ENCODE measurements at regions not wholly inside any gene's neighbourhood (a gene's known extent, or its start where the extent isn't known, plus 50 kb on each side); places are given as distances from the start of the nearest gene placed in this dataset.

DNA sequence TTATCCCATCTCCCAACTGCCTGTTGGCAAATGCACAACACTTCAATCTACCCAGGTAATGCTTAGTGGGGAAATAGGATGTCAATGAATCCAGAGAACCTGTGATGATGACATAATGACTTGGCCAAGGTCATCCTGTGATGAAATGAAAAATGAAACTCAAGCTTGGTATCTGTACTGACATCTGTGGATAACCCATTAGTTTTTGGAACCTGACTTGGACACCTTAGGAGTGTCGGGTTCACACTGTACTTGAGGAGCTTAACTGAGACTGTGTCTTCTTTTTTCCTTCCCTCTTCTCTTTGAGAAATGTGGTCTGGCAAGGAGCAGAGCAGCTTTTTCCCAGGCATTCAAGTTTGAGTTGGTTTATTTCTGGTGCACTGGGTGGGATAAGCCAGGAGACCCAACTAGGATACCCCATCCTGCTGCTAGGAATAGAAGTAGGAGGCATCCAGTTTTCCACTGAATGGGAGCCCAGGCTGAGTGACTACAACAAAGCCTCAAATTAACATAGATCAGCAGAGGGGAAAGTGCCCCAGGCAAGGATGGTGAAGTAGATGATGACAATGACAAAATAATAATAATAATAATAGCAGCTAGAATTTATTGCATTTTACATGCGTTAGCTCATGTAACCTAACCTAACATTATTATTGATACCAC lies 72.1 kb downstream of the ADRB2 start:
- Histone ChIP-seq H3K36me3 (ENCODE audit: control insufficient read depth, insufficient read depth, low read length) (no peaks in the 10 kb centered on the region), H3K27ac (ENCODE audit: insufficient read depth, low read length, poor library complexity, severe bottlenecking) (no peak overlapping the region), H3K9me3 (ENCODE audit: control insufficient read depth in 2 of 2, low read length in 2 of 2) (no peaks in the 10 kb centered on the region), H3K4me1 (ENCODE audit: control insufficient read depth, insufficient read depth, low read length, poor library complexity, severe bottlenecking) (no peaks in the 10 kb centered on the region), H3K4me3 (ENCODE audit: low read depth, low read length) (no peak overlapping the region), H3K27me3 (ENCODE audit: control insufficient read depth, insufficient read depth, low read length) (peaks cover 2% of the 10 kb centered on the region)
- H3K9me3 Mint-ChIP-seq: peaks cover 0 to 2% (median 0%) of the 10 kb centered on the region in 7 donors
- ATAC-seq (ENCODE audit: low read depth in 2 of 2): no peak
- no peak overlapping the region for H3K4me3 Mint-ChIP-seq
- H3K36me3 Mint-ChIP-seq: no peaks in the 10 kb centered on the region
- H3K27me3 Mint-ChIP-seq: no peaks in the 10 kb centered on the region
- DNase-seq: no peak
- H3K27ac Mint-ChIP-seq: no peak overlapping the region
- no peaks in the 10 kb centered on the region for H3K4me1 Mint-ChIP-seq

DNA sequence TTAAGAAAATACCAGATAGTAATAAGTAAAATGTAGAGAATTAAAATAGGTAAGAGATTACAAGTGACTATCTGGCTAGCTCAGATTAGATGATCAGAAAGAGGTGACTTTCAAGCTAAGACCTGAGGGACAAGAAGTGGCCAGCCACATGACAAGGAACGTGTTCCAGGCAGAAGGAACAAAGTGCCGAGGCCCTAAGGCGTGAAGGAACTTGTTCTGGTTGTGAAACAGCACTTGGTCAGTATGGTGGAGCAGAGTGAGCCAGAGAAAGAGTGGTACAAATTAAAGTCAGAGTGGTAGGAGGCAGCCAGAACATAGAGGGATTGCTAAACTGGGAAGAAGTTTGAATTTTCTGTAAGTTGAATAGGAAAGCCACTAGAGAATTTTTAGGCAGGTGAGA lies 73.6 kb downstream of the ADRB2 start:
- ATAC-seq (ENCODE audit: low read depth in 2 of 2): no peak
- H3K9me3 Mint-ChIP-seq: no peaks in the 10 kb centered on the region

DNA sequence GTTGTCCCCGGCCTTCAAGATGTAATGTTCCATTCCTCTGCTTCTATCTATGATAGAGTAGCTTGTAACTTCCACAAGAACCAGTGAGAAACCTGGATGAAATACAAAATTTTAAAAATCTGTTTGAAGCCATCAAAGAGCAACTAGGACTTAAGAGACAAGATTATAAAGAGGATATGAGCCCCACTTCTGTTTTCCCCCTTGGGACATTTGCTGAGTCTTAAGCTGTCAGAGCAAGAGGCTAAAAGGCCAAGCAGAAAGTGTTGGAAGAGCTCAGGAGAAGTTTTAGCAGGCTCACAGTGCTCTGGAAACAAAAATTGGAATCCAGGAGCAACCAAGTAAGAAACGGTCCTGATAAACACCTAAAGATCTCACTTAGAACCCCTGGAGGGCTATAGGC lies 76.1 kb downstream of the ADRB2 start:
- H3K36me3 ChIP-seq (ENCODE audit: control insufficient read depth, insufficient read depth, low read length): no peaks in the 10 kb centered on the region
- Mint-ChIP-seq H3K9me3 (no peaks in the 10 kb centered on the region), H3K27me3 (peaks cover 4% of the 10 kb centered on the region), H3K4me1 (no peaks in the 10 kb centered on the region), H3K4me3 (no peak overlapping the region), H3K27ac (no peak overlapping the region), H3K36me3 (no peaks in the 10 kb centered on the region)
- H3K4me3 ChIP-seq (ENCODE audit: low read depth, low read length): no peak overlapping the region
- no peaks in the 10 kb centered on the region for H3K9me3 ChIP-seq (ENCODE audit: control insufficient read depth in 2 of 2, low read length in 2 of 2)
- H3K27me3 ChIP-seq (ENCODE audit: control insufficient read depth, insufficient read depth, low read length): peaks cover 5% of the 10 kb centered on the region
- H3K27ac ChIP-seq (ENCODE audit: insufficient read depth, low read length, poor library complexity, severe bottlenecking): no peak overlapping the region
- ATAC-seq (ENCODE audit: low read depth in 2 of 2) (no peak), DNase-seq (no peak)
- H3K4me1 ChIP-seq (ENCODE audit: control insufficient read depth, insufficient read depth, low read length, poor library complexity, severe bottlenecking): no peaks in the 10 kb centered on the region

More for the DNA sequence above, 73.6 kb downstream of the ADRB2 start:
- H3K27ac ChIP-seq (ENCODE audit: insufficient read depth, low read length, poor library complexity, severe bottlenecking): no peak overlapping the region
- H3K4me1 ChIP-seq (ENCODE audit: control insufficient read depth, insufficient read depth, low read length, poor library complexity, severe bottlenecking): no peaks in the 10 kb centered on the region
- no peak overlapping the region for H3K4me3 Mint-ChIP-seq
- no peak overlapping the region for H3K4me3 ChIP-seq (ENCODE audit: low read depth, low read length)
- H3K36me3 ChIP-seq (ENCODE audit: control insufficient read depth, insufficient read depth, low read length): no peaks in the 10 kb centered on the region
- no peak overlapping the region for H3K27ac Mint-ChIP-seq
- H3K36me3 Mint-ChIP-seq: no peaks in the 10 kb centered on the region
- DNase-seq: no peak
- H3K9me3 ChIP-seq (ENCODE audit: control insufficient read depth in 2 of 2, low read length in 2 of 2): no peaks in the 10 kb centered on the region
- H3K4me1 Mint-ChIP-seq: no peaks in the 10 kb centered on the region
- H3K27me3 Mint-ChIP-seq: no peaks in the 10 kb centered on the region
- H3K27me3 ChIP-seq (ENCODE audit: control insufficient read depth, insufficient read depth, low read length): peaks cover 2% of the 10 kb centered on the region

DNA sequence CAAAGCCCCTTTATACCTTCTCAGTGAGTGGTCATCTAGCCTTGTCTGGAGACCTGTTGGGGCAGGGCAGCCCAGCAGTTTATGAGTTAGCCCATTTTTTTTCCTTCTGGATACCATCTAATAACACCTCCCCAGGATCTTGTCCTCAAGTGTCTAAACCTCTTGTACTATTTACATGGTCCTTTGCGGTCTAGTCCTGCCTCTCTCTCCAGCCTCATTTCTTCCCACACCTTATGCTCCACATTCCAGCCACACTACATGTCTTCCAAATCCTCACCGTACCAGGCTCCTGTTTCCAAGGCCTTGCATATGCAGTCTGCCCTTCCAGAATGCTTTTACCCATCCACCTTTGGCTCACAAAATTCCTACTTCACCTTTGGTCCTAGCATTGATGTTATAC lies 77.2 kb downstream of the ADRB2 start:
- DNase-seq (no peak), ATAC-seq (ENCODE audit: low read depth in 2 of 2) (no peak)
- H3K36me3 Mint-ChIP-seq: no peaks in the 10 kb centered on the region
- no peaks in the 10 kb centered on the region for H3K4me1 Mint-ChIP-seq
- H3K4me3 Mint-ChIP-seq: no peak overlapping the region
- H3K9me3 Mint-ChIP-seq: no peaks in the 10 kb centered on the region
- H3K4me1 ChIP-seq (ENCODE audit: control insufficient read depth, insufficient read depth, low read length, poor library complexity, severe bottlenecking): no peaks in the 10 kb centered on the region
- H3K27me3 ChIP-seq (ENCODE audit: control insufficient read depth, insufficient read depth, low read length): peaks cover 5% of the 10 kb centered on the region
- no peaks in the 10 kb centered on the region for H3K36me3 ChIP-seq (ENCODE audit: control insufficient read depth, insufficient read depth, low read length)
- H3K27me3 Mint-ChIP-seq: peaks cover 5% of the 10 kb centered on the region
- no peak overlapping the region for H3K4me3 ChIP-seq (ENCODE audit: low read depth, low read length)
- no peak overlapping the region for H3K27ac ChIP-seq (ENCODE audit: insufficient read depth, low read length, poor library complexity, severe bottlenecking)
- no peaks in the 10 kb centered on the region for H3K9me3 ChIP-seq (ENCODE audit: control insufficient read depth in 2 of 2, low read length in 2 of 2)
- peak overlapping the region in 1 of 3 donors; percentile 0 for H3K27ac Mint-ChIP-seq

DNA sequence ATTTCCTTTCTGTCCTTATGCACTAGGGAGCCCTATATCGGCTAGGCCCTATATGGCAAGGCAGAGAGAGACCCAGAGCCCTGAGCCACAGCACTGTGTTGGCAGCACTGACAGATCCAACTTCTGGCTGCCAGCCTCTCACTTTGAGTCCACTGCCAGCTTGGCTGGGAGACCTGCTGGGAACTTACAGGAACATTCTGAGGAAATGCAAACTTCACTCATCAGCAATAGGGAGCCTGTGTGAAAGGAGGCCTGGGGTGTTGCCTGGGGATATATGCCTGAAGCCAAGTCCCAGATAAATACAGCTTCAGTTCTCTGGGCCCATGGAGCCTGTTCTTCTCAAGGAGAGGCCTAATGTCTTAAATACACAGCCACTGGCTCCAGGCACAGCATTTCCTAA lies 78.0 kb downstream of the ADRB2 start:
- no peaks in the 10 kb centered on the region for H3K36me3 Mint-ChIP-seq
- H3K36me3 ChIP-seq (ENCODE audit: control insufficient read depth, insufficient read depth, low read length): no peaks in the 10 kb centered on the region
- no peak overlapping the region for H3K4me3 Mint-ChIP-seq
- no peak overlapping the region for H3K4me3 ChIP-seq (ENCODE audit: low read depth, low read length)
- peaks cover 5% of the 10 kb centered on the region for H3K27me3 ChIP-seq (ENCODE audit: control insufficient read depth, insufficient read depth, low read length)
- no peaks in the 10 kb centered on the region for H3K9me3 Mint-ChIP-seq
- DNase-seq (no peak), ATAC-seq (ENCODE audit: low read depth in 2 of 2) (no peak)
- no peaks in the 10 kb centered on the region for H3K4me1 ChIP-seq (ENCODE audit: control insufficient read depth, insufficient read depth, low read length, poor library complexity, severe bottlenecking)
- no peaks in the 10 kb centered on the region for H3K4me1 Mint-ChIP-seq
- H3K27me3 Mint-ChIP-seq: peaks cover 9% of the 10 kb centered on the region
- H3K27ac ChIP-seq (ENCODE audit: insufficient read depth, low read length, poor library complexity, severe bottlenecking): no peak overlapping the region
- H3K27ac Mint-ChIP-seq: no peak overlapping the region
- no peaks in the 10 kb centered on the region for H3K9me3 ChIP-seq (ENCODE audit: control insufficient read depth in 2 of 2, low read length in 2 of 2)

DNA sequence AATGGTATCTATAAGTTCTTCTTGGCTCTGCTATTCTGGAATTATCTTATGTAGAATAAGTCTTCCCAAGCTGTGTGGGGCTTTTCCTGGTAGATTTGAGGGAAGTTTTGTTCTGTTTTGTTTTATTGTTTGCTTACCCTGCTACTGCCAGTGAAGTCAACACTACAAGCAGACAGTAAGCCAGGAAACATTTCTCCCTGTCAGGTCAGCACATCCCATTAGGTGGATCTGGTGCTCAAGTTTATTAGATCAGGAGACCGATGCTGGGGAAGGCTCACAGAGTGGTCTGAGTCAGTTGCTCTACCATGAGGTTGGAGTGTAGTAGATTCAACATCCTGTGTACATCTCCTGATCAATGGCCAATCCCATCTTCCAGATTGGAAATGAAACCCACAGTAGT lies 79.1 kb downstream of the ADRB2 start:
- Histone ChIP-seq H3K27ac (ENCODE audit: insufficient read depth, low read length, poor library complexity, severe bottlenecking) (no peak overlapping the region), H3K4me1 (ENCODE audit: control insufficient read depth, insufficient read depth, low read length, poor library complexity, severe bottlenecking) (no peaks in the 10 kb centered on the region), H3K36me3 (ENCODE audit: control insufficient read depth, insufficient read depth, low read length) (no peaks in the 10 kb centered on the region), H3K4me3 (ENCODE audit: low read depth, low read length) (no peak overlapping the region), H3K9me3 (ENCODE audit: control insufficient read depth in 2 of 2, low read length in 2 of 2) (no peaks in the 10 kb centered on the region), H3K27me3 (ENCODE audit: control insufficient read depth, insufficient read depth, low read length) (peaks cover 5% of the 10 kb centered on the region)
- H3K36me3 Mint-ChIP-seq: no peaks in the 10 kb centered on the region
- H3K27me3 Mint-ChIP-seq: peaks cover 9% of the 10 kb centered on the region
- H3K27ac Mint-ChIP-seq: peak overlapping the region in 1 of 3 donors; percentile 6
- ATAC-seq (ENCODE audit: low read depth in 2 of 2): no peak
- H3K4me1 Mint-ChIP-seq: peaks cover 0 to 3% (median 0%) of the 10 kb centered on the region in 4 donors
- no peaks in the 10 kb centered on the region for H3K9me3 Mint-ChIP-seq
- no peak overlapping the region for H3K4me3 Mint-ChIP-seq
- no peak for DNase-seq

DNA sequence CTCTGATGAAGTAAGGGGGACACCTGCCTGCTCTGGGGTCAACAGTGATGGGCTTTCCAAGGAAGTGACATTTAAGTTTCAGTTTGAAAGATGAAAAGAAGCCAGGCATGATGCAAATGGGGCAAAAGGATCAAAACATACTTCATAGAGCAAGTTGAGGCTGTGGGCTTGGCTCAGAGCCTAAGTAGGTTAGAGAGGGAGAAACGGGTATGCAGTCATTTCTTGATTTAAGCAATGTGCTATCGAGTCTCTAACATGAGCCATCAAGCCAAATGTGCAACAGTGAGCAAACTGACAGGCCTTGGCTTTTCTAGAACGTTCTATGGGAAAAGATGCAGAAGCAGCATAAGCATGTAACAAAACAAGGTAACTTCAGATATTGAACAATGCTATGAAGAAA lies 80.6 kb downstream of the ADRB2 start:
- DNase-seq (no peak), ATAC-seq (ENCODE audit: low read depth in 2 of 2) (no peak)
- Mint-ChIP-seq H3K36me3 (no peaks in the 10 kb centered on the region), H3K4me1 (peaks cover 0 to 3% (median 0%) of the 10 kb centered on the region in 4 donors), H3K27ac (peak overlapping the region in 1 of 3 donors; percentile 27), H3K27me3 (peaks cover 9% of the 10 kb centered on the region), H3K9me3 (no peaks in the 10 kb centered on the region), H3K4me3 (no peak overlapping the region)
- Histone ChIP-seq H3K9me3 (ENCODE audit: control insufficient read depth in 2 of 2, low read length in 2 of 2) (no peaks in the 10 kb centered on the region), H3K27ac (ENCODE audit: insufficient read depth, low read length, poor library complexity, severe bottlenecking) (no peak overlapping the region), H3K4me3 (ENCODE audit: low read depth, low read length) (no peak overlapping the region), H3K36me3 (ENCODE audit: control insufficient read depth, insufficient read depth, low read length) (no peaks in the 10 kb centered on the region), H3K4me1 (ENCODE audit: control insufficient read depth, insufficient read depth, low read length, poor library complexity, severe bottlenecking) (no peaks in the 10 kb centered on the region), H3K27me3 (ENCODE audit: control insufficient read depth, insufficient read depth, low read length) (peaks cover 3% of the 10 kb centered on the region)

DNA sequence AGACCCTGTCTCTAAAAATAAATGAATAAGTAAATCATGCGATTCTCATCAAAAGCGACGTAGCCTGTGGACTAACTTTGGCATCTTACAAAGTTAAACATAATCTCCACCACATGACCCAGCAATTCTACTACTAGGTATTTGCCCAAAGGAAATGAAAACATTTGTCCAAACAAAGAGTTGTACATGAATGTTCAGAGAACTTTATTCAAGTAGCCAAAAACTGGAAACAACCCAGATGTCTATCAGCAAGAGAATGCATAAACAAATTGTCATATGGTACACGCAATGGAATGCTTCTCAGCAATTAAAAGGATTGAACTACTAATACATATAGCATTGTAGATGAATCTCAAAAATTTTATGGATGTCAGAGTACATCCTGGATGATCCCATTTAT lies 82.6 kb downstream of the ADRB2 start:
- H3K27me3 ChIP-seq (ENCODE audit: control insufficient read depth, insufficient read depth, low read length): peaks cover 3% of the 10 kb centered on the region
- no peak overlapping the region for H3K4me3 ChIP-seq (ENCODE audit: low read depth, low read length)
- no peak overlapping the region for H3K4me3 Mint-ChIP-seq
- H3K27me3 Mint-ChIP-seq: peaks cover 10% of the 10 kb centered on the region
- DNase-seq: no peak
- H3K4me1 ChIP-seq (ENCODE audit: control insufficient read depth, insufficient read depth, low read length, poor library complexity, severe bottlenecking): no peaks in the 10 kb centered on the region
- no peaks in the 10 kb centered on the region for H3K9me3 ChIP-seq (ENCODE audit: control insufficient read depth in 2 of 2, low read length in 2 of 2)
- H3K36me3 ChIP-seq (ENCODE audit: control insufficient read depth, insufficient read depth, low read length): no peaks in the 10 kb centered on the region
- H3K4me1 Mint-ChIP-seq: peaks cover 0 to 3% (median 0%) of the 10 kb centered on the region in 4 donors
- ATAC-seq (ENCODE audit: low read depth in 2 of 2): no peak
- H3K27ac Mint-ChIP-seq: no peak overlapping the region
- H3K27ac ChIP-seq (ENCODE audit: insufficient read depth, low read length, poor library complexity, severe bottlenecking): no peak overlapping the region
- H3K9me3 Mint-ChIP-seq: peaks cover 0 to 2% (median 0%) of the 10 kb centered on the region in 7 donors
- H3K36me3 Mint-ChIP-seq: no peaks in the 10 kb centered on the region
